ENCODE measurements at regions not wholly inside any gene's neighbourhood (a gene's known extent, or its start where the extent isn't known, plus 50 kb on each side); places are given as distances from the start of the nearest gene placed in this dataset.

GRCh38 chr5:86875539-86875938 is 257.8 kb downstream of the COX7C start:
- no peak for DNase-seq (ENCODE audit: low spot score in 2 of 2)
- H3K4me1 ChIP-seq, result no peaks in the 10 kb centered on the region
- H3K4me3 ChIP-seq, result no peak overlapping the region
- in situ Hi-C loops (cut with MboI; ENCODE audit: low sequenced_read_pairs), result no loop called here
- no peaks in the 10 kb centered on the region for H3K27me3 ChIP-seq (ENCODE audit: low read depth)
- H3K36me3 ChIP-seq (replicated peaks), result no peaks in the 10 kb centered on the region
- no peaks in the 10 kb centered on the region for H3K9me3 ChIP-seq

- H3K4me3 ChIP-seq, result no peak overlapping the region
- no peaks in the 10 kb centered on the region for H3K27me3 ChIP-seq (ENCODE audit: low read depth)
- H3K9me3 ChIP-seq, result no peaks in the 10 kb centered on the region
- in situ Hi-C loops (cut with MboI; ENCODE audit: low sequenced_read_pairs), result no loop called here
- H3K36me3 ChIP-seq (replicated peaks), result no peaks in the 10 kb centered on the region
- no peak for DNase-seq (ENCODE audit: low spot score in 2 of 2)
- H3K4me1 ChIP-seq, result no peaks in the 10 kb centered on the region
Observed at GRCh38 chr5:86878250-86878649, 260.5 kb downstream of the COX7C start.

- H3K4me1 ChIP-seq, result no peaks in the 10 kb centered on the region
- H3K9me3 ChIP-seq, result no peaks in the 10 kb centered on the region
- no peaks in the 10 kb centered on the region for H3K36me3 ChIP-seq (replicated peaks)
- in situ Hi-C loops (cut with MboI; ENCODE audit: low sequenced_read_pairs), result no loop called here
- no peak for DNase-seq (ENCODE audit: low spot score in 2 of 2)
- H3K27me3 ChIP-seq (ENCODE audit: low read depth), result no peaks in the 10 kb centered on the region
- H3K4me3 ChIP-seq, result no peak overlapping the region
Observed at GRCh38 chr5:86879086-86879485, 261.3 kb downstream of the COX7C start.

GRCh38 chr5:86880344-86880743 is 262.6 kb downstream of the COX7C start:
- Histone ChIP-seq H3K9me3 (no peaks in the 10 kb centered on the region), H3K27me3 (ENCODE audit: low read depth) (no peaks in the 10 kb centered on the region), H3K4me1 (no peaks in the 10 kb centered on the region), H3K4me3 (no peak overlapping the region), H3K36me3 (replicated peaks) (no peaks in the 10 kb centered on the region)
- in situ Hi-C loops (cut with MboI; ENCODE audit: low sequenced_read_pairs), result no loop called here
- no peak for DNase-seq (ENCODE audit: low spot score in 2 of 2)

GRCh38 chr5:86880785-86881492 is 263.2 kb downstream of the COX7C start:
- in situ Hi-C loops (cut with MboI; ENCODE audit: low sequenced_read_pairs), result no loop called here
- H3K4me3 ChIP-seq, result no peak overlapping the region
- no peaks in the 10 kb centered on the region for H3K4me1 ChIP-seq

GRCh38 chr5:86881493-86882090 is 263.9 kb downstream of the COX7C start:
- DNase-seq (ENCODE audit: low spot score in 2 of 2), result no peak
- in situ Hi-C loops (cut with MboI; ENCODE audit: low sequenced_read_pairs), result no loop called here
- no peak overlapping the region for H3K4me3 ChIP-seq
- H3K27me3 ChIP-seq (ENCODE audit: low read depth), result no peaks in the 10 kb centered on the region
- H3K36me3 ChIP-seq (replicated peaks), result no peaks in the 10 kb centered on the region
- no peaks in the 10 kb centered on the region for H3K9me3 ChIP-seq
- no peaks in the 10 kb centered on the region for H3K4me1 ChIP-seq

More at GRCh38 chr5:86880785-86881492, 263.2 kb downstream of the COX7C start:
- Histone ChIP-seq H3K36me3 (replicated peaks) (no peaks in the 10 kb centered on the region), H3K9me3 (no peaks in the 10 kb centered on the region), H3K27me3 (ENCODE audit: low read depth) (no peaks in the 10 kb centered on the region)
- peak; percentile 54 to 74 for DNase-seq (ENCODE audit: low spot score in 2 of 2)

GRCh38 chr5:86884608-86885007 is 266.9 kb downstream of the COX7C start:
- in situ Hi-C loops (cut with MboI; ENCODE audit: low sequenced_read_pairs), result no loop called here
- H3K4me1 ChIP-seq, result no peaks in the 10 kb centered on the region
- no peaks in the 10 kb centered on the region for H3K9me3 ChIP-seq
- no peak for DNase-seq (ENCODE audit: low spot score in 2 of 2)
- H3K27me3 ChIP-seq (ENCODE audit: low read depth), result no peaks in the 10 kb centered on the region
- no peak overlapping the region for H3K4me3 ChIP-seq
- no peaks in the 10 kb centered on the region for H3K36me3 ChIP-seq (replicated peaks)

GRCh38 chr5:86885011-86885410 is 267.3 kb downstream of the COX7C start:
- no peak overlapping the region for H3K4me3 ChIP-seq
- no peaks in the 10 kb centered on the region for H3K9me3 ChIP-seq
- no peaks in the 10 kb centered on the region for H3K36me3 ChIP-seq (replicated peaks)
- no peak for DNase-seq (ENCODE audit: low spot score in 2 of 2)
- H3K4me1 ChIP-seq, result no peaks in the 10 kb centered on the region
- H3K27me3 ChIP-seq (ENCODE audit: low read depth), result no peaks in the 10 kb centered on the region
- in situ Hi-C loops (cut with MboI; ENCODE audit: low sequenced_read_pairs), result no loop called here

GRCh38 chr5:86885489-86886230 is 267.9 kb downstream of the COX7C start:
- Histone ChIP-seq H3K27me3 (ENCODE audit: low read depth) (no peaks in the 10 kb centered on the region), H3K4me3 (no peak overlapping the region), H3K36me3 (replicated peaks) (no peaks in the 10 kb centered on the region), H3K9me3 (no peaks in the 10 kb centered on the region), H3K4me1 (no peaks in the 10 kb centered on the region)
- in situ Hi-C loops (cut with MboI; ENCODE audit: low sequenced_read_pairs), result no loop called here
- no peak for DNase-seq (ENCODE audit: low spot score in 2 of 2)

- DNase-seq (ENCODE audit: low spot score in 2 of 2), result no peak
- no peak overlapping the region for H3K4me3 ChIP-seq
Observed at GRCh38 chr5:86890375-86890774, 272.6 kb downstream of the COX7C start.

GRCh38 chr5:86894056-86894455 is 276.3 kb downstream of the COX7C start:
- in situ Hi-C loops (cut with MboI; ENCODE audit: low sequenced_read_pairs), result no loop called here
- H3K27me3 ChIP-seq (ENCODE audit: low read depth), result no peaks in the 10 kb centered on the region
- no peak for DNase-seq (ENCODE audit: low spot score in 2 of 2)
- H3K4me3 ChIP-seq, result no peak overlapping the region
- no peaks in the 10 kb centered on the region for H3K4me1 ChIP-seq
- H3K36me3 ChIP-seq (replicated peaks), result no peaks in the 10 kb centered on the region
- H3K9me3 ChIP-seq, result no peaks in the 10 kb centered on the region

More at GRCh38 chr5:86890375-86890774, 272.6 kb downstream of the COX7C start:
- in situ Hi-C loops (cut with MboI; ENCODE audit: low sequenced_read_pairs), result no loop called here
- no peaks in the 10 kb centered on the region for H3K9me3 ChIP-seq
- H3K27me3 ChIP-seq (ENCODE audit: low read depth), result no peaks in the 10 kb centered on the region
- no peaks in the 10 kb centered on the region for H3K4me1 ChIP-seq
- H3K36me3 ChIP-seq (replicated peaks), result no peaks in the 10 kb centered on the region

GRCh38 chr5:86896916-86897315 is 279.2 kb downstream of the COX7C start:
- no peaks in the 10 kb centered on the region for H3K4me1 ChIP-seq
- DNase-seq (ENCODE audit: low spot score in 2 of 2), result no peak
- no peaks in the 10 kb centered on the region for H3K9me3 ChIP-seq
- in situ Hi-C loops (cut with MboI; ENCODE audit: low sequenced_read_pairs), result no loop called here
- no peaks in the 10 kb centered on the region for H3K27me3 ChIP-seq (ENCODE audit: low read depth)
- no peak overlapping the region for H3K4me3 ChIP-seq
- no peaks in the 10 kb centered on the region for H3K36me3 ChIP-seq (replicated peaks)

- no peaks in the 10 kb centered on the region for H3K4me1 ChIP-seq
- H3K27me3 ChIP-seq (ENCODE audit: low read depth), result no peaks in the 10 kb centered on the region
- in situ Hi-C loops (cut with MboI; ENCODE audit: low sequenced_read_pairs), result no loop called here
- no peaks in the 10 kb centered on the region for H3K36me3 ChIP-seq (replicated peaks)
- DNase-seq (ENCODE audit: low spot score in 2 of 2), result no peak
- no peaks in the 10 kb centered on the region for H3K9me3 ChIP-seq
- no peak overlapping the region for H3K4me3 ChIP-seq
Observed at GRCh38 chr5:86909418-86910295, 291.9 kb downstream of the COX7C start.

Measured in HAP-1 (cell line).